ENCODE measurements at regions not wholly inside any gene's neighbourhood (a gene's known extent, or its start where the extent isn't known, plus 50 kb on each side); places are given as distances from the start of the nearest gene placed in this dataset.

DNA sequence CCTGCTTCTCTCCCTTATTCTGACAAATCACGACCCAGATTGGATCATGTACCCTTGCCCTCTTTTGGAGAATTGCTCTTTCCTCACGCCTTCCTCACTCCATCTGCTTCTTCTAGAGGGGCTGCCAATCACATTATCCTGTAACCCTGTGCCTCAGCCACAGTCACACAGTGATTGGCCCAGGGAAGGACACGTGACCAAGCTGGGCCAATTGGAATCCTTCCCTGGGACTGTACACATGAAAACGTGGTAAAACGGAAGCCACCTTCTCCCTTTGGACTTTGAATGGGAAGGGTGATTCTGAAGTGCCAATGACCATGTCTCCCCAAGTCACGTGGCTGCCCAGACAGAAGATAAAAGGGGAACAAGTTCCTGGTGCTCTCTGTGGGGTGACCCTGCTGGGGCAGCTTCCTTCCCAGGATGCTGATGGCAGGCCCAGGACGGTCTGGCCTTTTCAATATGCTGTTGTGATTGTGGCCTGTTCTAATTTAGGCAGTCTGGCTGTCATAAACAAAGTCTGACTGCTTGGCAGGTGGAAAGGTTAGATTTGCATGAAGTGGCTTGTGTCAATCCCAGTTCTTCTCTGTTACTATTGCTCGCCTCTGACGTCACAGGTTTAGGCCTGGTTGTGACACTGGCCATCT is 92.9 kb downstream of the UBIAD1 start:
- no peak for DNase-seq (ENCODE audit: low read depth, low spot score)
- in situ Hi-C loops (cut with HindIII; ENCODE audit: low pct_unique_long_range_greater_than_20kb, low sequenced_read_pairs): no loop called here

DNA sequence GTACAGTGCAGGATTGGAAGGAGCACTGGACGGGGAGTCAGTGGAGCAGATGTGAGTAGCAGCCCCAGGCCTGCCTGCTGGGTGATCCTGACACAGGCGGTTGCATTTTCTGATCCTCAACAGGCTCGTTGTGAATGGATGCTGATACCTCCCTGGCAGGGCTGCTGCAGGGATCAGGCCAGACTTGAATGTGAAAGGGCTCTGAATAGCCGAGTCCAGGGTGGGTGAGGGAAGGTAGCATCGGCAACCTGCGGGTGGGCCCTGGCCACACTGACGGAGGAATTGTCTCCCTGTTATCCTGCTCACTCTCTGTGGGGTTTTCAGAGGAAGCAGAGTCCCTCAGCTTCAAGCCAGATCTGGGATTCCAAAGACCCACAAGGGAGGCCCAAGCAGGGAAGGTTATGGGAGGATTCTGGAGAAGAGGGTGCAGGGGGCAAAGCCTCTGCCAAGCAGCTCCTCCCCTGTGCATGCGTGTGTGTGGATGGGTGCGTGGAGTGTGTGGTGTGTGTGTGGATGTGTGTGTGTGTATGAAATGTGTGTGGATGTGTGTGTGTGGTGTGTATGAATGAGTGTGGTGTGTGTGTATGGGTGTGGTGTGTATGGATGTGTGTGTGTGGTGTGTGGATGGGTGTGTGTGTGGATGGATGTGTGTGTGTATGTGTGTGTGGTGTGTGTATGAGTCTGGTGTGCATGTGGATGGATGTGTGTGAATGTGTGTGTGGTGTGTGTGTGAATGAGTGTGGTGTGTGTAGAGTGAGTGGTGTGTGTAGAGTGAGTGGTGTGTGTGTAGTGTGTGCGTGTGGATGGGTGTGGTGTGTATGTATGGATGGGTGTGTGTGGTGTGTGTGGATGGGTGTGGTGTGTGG is 100.3 kb downstream of the UBIAD1 start:
- in situ Hi-C loops (cut with HindIII; ENCODE audit: low pct_unique_long_range_greater_than_20kb, low sequenced_read_pairs): no loop called here
- no peak for DNase-seq (ENCODE audit: low read depth, low spot score)

DNA sequence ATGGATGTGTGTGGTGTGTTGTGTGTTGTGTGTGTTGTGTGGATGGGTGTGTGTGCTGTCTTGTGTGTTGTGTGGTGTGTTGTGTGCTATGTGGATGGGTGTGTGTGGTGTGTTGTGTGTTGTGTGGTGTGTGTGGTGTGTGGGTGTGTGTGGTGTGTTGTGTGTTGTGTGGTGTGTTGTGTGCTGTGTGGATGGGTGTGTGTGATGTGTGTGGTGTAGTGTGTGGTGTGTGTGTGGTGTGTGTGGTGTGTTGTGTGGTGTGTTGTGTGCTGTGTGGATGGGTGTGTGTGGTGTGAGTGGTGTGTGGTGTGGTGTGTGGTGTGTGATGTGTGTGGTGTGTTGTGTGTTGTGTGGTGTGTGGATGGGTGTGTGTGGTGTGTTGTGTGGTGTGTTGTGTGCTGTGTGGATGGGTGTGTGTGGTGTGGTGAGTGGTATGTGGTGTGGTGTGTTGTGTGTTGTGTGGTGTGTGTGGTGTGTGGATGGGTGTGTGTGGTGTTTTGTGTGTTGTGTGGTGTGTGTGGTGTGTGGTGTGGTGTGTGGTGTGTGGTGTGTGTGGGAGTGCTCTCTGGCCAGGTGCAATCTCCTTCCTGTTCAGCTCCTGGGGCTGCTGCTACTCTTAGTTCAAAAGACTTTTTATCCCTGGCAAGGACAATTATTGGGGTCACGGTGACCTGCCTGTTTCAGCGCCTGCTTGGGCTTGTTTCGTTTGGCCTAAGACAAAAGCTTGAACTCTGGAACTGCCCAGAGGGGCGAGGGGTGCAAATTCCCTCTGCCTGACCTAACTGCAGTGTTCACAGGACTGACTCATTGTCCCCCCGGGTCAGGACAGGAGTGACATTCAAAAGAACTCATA is 101.1 kb downstream of the UBIAD1 start:
- no peak for DNase-seq (ENCODE audit: low read depth, low spot score)
- in situ Hi-C loops (cut with HindIII; ENCODE audit: low pct_unique_long_range_greater_than_20kb, low sequenced_read_pairs): no loop called here

DNA sequence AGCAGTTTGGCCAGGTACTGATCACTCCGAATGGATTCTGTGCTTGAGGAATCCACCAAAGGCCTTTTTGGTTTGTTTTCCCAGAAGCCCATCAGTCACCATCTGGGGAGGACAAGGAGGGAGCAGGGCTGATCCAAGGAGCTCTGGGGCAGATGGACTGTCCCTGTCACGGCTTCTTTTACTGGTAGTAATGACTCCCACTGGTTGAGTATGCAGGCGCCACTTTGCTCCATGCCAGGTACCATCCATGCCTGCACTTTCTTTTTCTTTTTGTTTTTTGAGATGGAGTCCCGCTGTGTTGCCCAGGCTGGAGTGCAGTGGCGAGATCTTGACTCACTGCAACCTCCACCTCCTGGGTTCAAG is 101.7 kb downstream of the UBIAD1 start:
- DNase-seq (ENCODE audit: low read depth, low spot score): no peak
- in situ Hi-C loops (cut with HindIII; ENCODE audit: low pct_unique_long_range_greater_than_20kb, low sequenced_read_pairs): no loop called here

DNA sequence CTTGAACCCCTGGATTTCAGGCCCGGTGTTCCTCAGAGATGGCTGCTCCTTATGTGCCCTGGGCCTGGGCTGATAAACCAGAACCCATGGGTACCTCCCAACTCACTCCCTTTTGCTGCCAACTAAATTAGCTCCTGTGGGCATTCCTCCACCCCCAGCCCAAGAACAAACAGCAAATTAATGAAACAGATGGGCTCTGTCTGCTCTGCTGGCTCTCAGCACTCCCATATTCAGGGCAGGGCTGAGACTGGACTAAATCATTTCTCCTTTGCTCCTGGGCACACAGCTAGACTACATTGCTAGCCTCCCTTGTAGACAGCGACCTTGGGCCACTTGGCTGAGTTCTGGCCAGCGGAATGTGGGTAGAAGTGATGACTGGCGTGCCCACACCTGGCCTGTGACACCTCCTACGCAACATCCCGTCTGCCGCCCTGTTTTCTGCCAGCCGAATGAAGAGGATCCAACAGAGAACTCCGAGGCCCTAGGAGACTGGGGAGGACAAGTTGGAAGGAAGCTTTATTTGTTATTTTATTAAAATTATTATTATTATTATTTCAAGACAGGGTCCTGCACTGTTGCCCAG is 101.9 kb upstream of the DISP3 start:
- in situ Hi-C loops (cut with HindIII; ENCODE audit: low pct_unique_long_range_greater_than_20kb, low sequenced_read_pairs): no loop called here

DNA sequence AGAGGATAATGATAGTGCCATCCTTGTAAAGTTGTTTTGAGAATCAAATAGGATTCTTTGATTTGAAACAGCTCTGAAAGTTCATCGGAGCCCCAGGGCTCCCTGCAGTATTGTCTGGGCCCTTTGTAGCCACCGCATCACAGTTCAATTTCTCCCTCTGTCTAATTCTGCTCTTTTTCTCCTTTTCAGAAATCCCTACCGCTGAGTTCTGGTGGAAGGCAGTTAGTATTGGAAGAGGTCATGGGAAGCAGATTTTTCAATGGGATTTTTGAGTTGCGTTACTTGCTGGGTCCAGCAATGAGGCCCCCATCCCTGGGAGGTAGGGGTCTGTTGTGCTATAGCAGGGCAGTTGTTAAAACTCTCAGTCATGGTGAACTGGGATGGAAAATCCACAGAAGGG is 101.0 kb upstream of the DISP3 start:
- DNase-seq (ENCODE audit: low read depth, low spot score): no peak
- in situ Hi-C loops (cut with HindIII; ENCODE audit: low pct_unique_long_range_greater_than_20kb, low sequenced_read_pairs): no loop called here

More for the DNA sequence above, 101.9 kb upstream of the DISP3 start:
- no peak for DNase-seq (ENCODE audit: low read depth, low spot score)

DNA sequence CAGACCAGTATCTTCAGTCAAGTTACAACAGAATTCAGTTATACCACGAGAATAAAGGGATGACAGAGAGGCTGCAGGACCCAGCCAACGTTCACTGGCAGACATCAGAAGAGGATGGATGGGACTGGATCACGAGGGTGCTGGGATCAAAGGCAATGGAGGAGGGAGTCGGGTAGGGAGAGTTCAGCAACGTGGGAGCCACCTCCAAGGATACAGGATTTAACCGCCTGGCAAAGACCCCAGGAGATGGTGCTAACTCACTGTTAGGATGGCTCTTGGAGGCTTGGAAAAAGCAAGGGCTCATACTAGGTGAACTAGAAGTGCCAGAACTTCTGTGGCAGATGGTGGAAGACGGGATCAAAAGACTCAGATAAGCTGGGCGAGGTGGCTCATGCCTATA is 99.1 kb upstream of the DISP3 start:
- no peak for DNase-seq (ENCODE audit: low read depth, low spot score)
- in situ Hi-C loops (cut with HindIII; ENCODE audit: low pct_unique_long_range_greater_than_20kb, low sequenced_read_pairs): no loop called here

- in situ Hi-C loops (cut with HindIII; ENCODE audit: low pct_unique_long_range_greater_than_20kb, low sequenced_read_pairs): no loop called here
- DNase-seq (ENCODE audit: low read depth, low spot score): no peak
These were observed 98.5 kb upstream of the DISP3 start for GRCh38 chr1:11380500-11380899.

GRCh38 chr1:11383553-11384169 is 95.3 kb upstream of the DISP3 start:
- in situ Hi-C loops (cut with HindIII; ENCODE audit: low pct_unique_long_range_greater_than_20kb, low sequenced_read_pairs): no loop called here
- DNase-seq (ENCODE audit: low read depth, low spot score): no peak

GRCh38 chr1:11384170-11384554 is 94.8 kb upstream of the DISP3 start:
- in situ Hi-C loops (cut with HindIII; ENCODE audit: low pct_unique_long_range_greater_than_20kb, low sequenced_read_pairs): no loop called here
- DNase-seq (ENCODE audit: low read depth, low spot score): no peak

GRCh38 chr1:11387829-11388228 is 91.1 kb upstream of the DISP3 start:
- in situ Hi-C loops (cut with HindIII; ENCODE audit: low pct_unique_long_range_greater_than_20kb, low sequenced_read_pairs): no loop called here
- no peak for DNase-seq (ENCODE audit: low read depth, low spot score)

DNA sequence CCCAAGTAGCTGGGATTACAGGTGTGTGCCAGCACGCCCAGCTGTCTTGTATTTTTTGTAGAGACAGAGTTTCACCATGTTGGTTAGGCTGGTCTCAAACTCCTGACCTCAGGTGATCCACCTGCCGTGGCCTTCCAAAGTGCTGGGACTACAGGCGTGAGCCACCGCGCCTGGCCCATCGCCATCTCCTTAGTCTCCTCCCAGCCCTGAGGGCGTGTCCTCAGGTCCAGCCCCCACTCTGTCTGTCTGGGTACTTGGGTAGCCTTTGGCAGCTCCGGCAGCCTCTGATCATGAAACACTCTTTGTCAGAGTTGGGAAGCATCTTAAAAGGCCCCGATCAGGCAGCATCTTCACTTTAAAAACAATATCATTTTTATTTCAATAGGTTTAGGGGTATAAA is 90.3 kb upstream of the DISP3 start:
- DNase-seq (ENCODE audit: low read depth, low spot score): no peak
- in situ Hi-C loops (cut with HindIII; ENCODE audit: low pct_unique_long_range_greater_than_20kb, low sequenced_read_pairs): no loop called here

GRCh38 chr1:11391327-11391726 is 87.6 kb upstream of the DISP3 start:
- in situ Hi-C loops (cut with HindIII; ENCODE audit: low pct_unique_long_range_greater_than_20kb, low sequenced_read_pairs): no loop called here
- DNase-seq (ENCODE audit: low read depth, low spot score): no peak

DNA sequence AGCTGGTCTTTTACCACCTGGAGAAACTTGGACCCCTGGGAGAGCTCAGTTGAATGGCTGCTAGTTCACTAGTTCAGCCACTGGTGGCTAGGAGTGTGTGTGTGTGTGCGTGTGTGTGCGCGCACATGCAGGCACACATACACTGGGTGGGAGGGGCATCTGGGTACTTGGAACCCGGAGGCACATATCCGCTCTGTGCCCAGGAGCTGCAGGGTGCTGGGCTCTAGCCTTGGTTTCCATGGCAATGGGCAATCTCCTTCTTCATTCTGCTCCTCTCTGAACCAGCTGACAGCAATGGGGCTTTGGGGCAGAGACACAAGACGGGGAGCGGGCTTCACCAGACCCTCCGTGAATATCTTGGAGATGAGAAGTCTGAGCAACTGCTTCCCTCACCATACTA is 87.1 kb upstream of the DISP3 start:
- DNase-seq (ENCODE audit: low read depth, low spot score): no peak
- in situ Hi-C loops (cut with HindIII; ENCODE audit: low pct_unique_long_range_greater_than_20kb, low sequenced_read_pairs): no loop called here

DNA sequence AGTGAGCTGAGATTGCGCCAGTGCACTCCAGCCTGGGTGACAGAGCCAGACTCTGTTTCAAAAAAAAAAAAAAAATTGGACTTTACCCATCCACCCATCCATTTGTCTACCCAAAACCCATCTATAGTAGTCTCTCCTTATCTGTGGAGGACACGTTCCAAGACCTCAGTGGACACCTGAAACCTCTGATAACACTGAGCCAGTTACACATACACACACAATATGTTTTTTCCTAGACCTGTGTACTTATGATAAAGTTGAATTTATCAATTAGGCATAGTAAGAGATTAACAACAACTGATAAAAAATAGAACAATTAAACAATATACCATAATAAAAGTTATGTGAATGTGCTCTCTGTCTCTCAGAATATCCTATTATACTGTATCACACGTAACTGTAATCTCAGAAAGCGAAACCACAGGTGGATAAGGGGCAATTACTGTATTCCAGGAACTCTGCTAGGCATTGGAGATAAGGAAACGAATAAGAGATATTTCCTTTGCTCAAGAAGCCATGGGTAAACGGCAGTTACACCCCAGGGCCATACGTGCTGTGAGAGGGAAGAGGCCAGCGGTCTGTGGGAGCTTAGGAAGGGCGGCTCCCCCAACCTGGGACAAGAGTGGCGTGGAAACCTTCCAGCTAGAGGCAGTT is 84.2 kb upstream of the DISP3 start:
- no peak for DNase-seq (ENCODE audit: low read depth, low spot score)
- in situ Hi-C loops (cut with HindIII; ENCODE audit: low pct_unique_long_range_greater_than_20kb, low sequenced_read_pairs): no loop called here

DNA sequence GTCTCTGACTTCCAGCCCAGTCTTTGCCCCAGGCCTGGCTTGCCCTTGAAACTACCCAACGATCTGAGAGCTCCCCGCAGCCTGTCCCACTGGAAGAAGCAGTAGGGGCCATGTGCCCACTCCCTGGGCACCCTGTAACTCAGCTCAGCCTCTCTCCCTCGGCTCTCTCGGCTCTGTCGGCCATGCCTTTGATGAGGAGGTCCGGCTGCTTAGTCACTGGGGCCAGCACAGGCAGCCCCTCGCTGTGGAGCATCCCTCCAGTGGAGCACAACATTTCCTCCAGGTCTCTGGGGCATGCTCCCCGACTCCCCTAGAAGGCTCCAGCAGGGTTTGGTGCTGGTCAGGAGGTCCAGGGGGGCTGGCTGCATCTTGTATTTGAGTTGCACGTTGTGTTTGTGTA is 83.3 kb upstream of the DISP3 start:
- in situ Hi-C loops (cut with HindIII; ENCODE audit: low pct_unique_long_range_greater_than_20kb, low sequenced_read_pairs): no loop called here
- no peak for DNase-seq (ENCODE audit: low read depth, low spot score)

DNA sequence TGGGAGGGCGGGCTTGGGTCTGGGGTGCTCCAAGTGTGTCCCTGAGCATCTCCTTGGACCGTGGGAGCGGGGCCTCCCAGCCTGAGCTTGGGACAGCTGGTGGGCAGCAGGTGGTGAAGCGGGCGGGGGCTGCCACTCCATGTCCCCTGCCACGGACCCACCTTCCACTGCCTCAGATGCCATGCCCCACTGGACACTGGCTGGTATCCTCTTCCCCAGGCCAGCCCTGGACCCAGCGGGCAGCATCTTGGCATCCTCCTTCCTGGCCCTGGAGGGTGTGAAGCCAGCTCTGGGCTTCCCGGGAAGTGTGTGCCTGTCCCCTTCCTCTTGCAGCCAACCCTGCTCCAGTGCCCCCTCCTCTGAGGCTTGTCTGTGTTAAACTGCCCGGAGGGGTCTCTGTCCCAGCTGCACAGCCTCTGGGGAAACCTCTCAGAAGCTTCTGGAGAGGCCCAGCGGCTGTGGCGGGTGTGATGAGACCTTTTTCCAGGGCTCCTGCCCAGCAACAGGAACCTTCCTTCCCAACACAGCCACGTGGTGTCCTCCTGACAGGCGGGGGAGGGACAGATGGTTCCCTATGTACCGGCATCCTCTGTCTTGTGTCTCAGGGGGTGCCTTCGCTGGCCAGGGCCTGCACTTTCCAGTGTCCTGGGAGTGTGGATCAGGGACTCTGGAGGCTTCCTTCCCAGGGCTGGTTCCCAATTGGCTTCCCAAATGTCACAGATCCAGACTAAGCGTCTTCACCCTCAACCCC is 81.6 kb upstream of the DISP3 start:
- in situ Hi-C loops (cut with HindIII; ENCODE audit: low pct_unique_long_range_greater_than_20kb, low sequenced_read_pairs): no loop called here
- peak; percentile 9 for DNase-seq (ENCODE audit: low read depth, low spot score)

All from SK-MEL-5 (cell line).